ENCODE measurements at regions not wholly inside any gene's neighbourhood (a gene's known extent, or its start where the extent isn't known, plus 50 kb on each side); places are given as distances from the start of the nearest gene placed in this dataset.
"Not testable (repeated sequence)": the region's sequence is repeated elsewhere in the genome, so short reads cannot be mapped to it uniquely, and the experiment has no call there.

DNA sequence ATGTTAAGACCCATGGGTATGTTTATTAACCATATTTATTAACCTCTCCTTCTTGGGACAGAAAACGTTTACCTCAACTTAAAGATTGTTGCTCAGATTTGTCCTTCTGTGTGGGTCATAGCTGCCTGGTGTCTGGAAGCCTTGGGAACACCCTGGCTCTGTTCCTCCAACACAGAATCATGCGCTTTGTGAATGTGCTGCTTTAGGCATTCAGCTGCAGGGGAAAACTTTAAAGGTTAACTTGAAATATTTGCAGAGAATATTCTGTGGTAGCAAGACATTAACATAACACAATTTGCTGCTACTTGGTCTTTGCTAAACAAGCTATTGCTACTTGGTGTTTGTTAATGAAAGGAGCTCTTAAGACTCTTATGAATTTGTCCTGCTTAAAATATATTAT, 50.5 kb upstream of the THOC3 start:
- not testable (repeated sequence) for H3K9me3 ChIP-seq, DNase-seq, H3K27me3 ChIP-seq, H3K4me3 ChIP-seq, H3K36me3 ChIP-seq

- DNase-seq, H3K27me3 ChIP-seq, H3K9me3 ChIP-seq, H3K4me3 ChIP-seq, H3K36me3 ChIP-seq: not testable (repeated sequence)
These were observed 52.7 kb upstream of the THOC3 start for GRCh38 chr5:176020852-176021251.

- not testable (repeated sequence) for H3K36me3 ChIP-seq, DNase-seq, H3K9me3 ChIP-seq, H3K4me3 ChIP-seq, H3K27me3 ChIP-seq
These were observed 55.4 kb upstream of the THOC3 start for GRCh38 chr5:176023535-176023934.

- H3K36me3 ChIP-seq, H3K27me3 ChIP-seq, DNase-seq: not testable (repeated sequence)
These were observed 61.3 kb upstream of the THOC3 start for GRCh38 chr5:176029445-176029844.

DNA sequence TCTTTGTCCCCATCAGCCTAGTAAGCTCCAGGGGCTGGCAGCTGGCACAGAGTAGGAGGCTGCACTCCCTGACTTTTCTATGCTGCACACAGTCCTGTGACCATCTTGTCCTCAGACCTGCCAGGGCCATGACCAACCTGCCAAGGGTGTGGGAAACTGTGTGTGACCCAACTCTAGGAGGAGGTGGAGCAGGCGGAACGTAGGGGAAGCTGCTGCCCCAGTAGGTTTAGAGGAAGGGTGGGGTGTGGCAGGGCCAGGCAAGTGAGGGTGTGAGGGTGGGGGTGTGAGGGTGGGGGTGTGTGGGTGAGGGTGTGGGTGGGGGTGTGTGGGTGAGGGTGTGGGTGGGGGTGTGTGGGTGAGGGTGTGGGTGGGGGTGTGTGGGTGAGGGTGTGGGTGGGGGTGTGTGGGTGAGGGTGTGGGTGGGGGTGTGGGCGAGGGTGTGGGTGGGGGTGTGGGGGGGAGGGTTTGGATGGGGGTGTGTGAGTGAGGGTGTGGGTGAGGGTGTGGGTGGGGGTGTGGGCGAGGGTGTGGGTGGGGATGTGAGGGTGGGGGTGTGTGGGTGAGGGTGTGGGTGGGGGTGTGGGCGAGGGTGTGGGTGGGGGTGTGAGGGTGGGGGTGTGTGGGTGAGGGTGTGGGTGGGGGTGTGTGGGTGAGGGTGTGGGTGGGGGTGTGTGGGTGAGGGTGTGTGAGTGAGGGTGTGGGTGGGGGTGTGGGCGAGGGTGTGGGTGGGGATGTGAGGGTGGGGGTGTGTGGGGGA, 62.4 kb upstream of the THOC3 start:
- DNase-seq, H3K36me3 ChIP-seq, H3K27me3 ChIP-seq, H3K9me3 ChIP-seq, H3K4me3 ChIP-seq: not testable (repeated sequence)

More at GRCh38 chr5:176029445-176029844, 61.3 kb upstream of the THOC3 start:
- H3K9me3 ChIP-seq, H3K4me3 ChIP-seq: not testable (repeated sequence)

GRCh38 chr5:176031118-176031510, 63.0 kb upstream of the THOC3 start:
- H3K27me3 ChIP-seq, H3K9me3 ChIP-seq, DNase-seq, H3K36me3 ChIP-seq, H3K4me3 ChIP-seq: not testable (repeated sequence)

DNA sequence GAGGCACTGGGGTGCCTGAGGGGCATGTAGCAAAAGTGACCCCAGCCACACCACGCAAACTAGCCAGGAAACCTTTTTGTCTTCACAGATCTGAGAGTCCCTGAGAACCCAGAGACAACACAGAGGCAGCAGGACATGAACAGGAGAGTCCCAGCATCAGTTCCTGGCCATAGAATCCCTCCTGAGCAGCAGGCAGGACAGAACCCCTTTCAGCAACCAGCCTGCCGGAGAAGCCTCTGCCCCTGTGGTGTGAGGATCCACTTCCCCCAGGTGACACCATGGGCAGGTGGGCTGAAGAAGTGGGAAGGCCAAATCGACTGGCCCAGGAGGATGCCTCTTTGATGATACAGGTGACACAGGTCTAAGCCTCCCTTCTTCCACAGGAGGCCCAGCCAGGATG, 65.1 kb upstream of the THOC3 start:
- H3K27me3 ChIP-seq, H3K36me3 ChIP-seq, H3K4me3 ChIP-seq, H3K9me3 ChIP-seq, DNase-seq: not testable (repeated sequence)

DNA sequence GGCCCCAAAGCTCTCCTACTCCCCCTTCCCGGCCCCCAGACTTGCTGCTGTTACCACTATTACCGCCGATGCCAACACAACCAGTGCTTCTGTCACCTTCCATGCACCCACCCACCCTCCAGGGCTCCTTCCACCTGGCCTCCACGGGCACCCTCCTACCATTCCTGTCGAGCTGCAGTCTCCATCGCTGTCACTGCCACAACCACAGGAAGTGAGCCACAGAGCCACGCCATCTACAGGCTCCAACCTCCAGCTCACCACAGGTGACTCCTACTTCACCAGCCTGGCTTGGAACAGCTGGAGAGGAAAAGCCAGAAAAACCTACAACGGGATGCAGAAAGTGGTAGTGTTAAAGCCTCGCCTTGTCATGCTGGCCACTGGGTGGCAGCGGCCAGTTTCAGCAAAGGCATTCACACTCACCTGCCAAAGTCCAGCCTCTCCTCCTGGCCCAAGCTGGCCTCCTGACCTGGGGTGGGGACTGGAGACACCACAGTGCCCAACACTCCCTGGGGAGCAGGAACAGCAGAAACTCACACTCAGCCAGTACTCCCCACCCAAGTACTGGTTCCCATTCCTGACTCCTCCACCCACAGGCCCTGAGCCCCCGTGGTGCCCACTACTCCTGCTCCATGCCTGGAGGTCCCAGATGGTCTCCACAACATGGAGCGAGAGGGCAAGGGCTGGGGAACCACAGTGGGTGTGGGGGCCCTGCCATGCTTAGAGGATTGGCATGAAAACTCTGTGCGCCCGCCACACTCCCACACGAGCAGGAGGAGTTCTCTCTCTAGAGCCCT, 66.5 kb upstream of the THOC3 start:
- not testable (repeated sequence) for H3K27me3 ChIP-seq, DNase-seq, H3K4me3 ChIP-seq, H3K36me3 ChIP-seq, H3K9me3 ChIP-seq

DNA sequence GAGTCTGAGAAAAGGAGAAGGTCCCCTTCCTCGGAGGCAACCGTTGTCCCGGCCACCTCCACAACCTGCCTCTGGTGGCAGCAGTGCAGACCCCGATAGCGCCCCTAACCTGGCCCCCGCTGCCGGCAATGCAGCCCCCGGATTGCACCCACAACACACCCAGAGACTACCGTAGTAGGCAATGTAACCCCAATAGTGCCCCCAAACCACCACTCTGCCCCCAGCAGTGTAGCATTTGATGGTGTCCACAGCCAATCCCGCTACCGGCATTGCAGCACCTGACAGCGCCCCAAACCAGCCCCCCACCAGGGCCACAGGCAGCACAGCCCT, 67.1 kb upstream of the THOC3 start:
- not testable (repeated sequence) for DNase-seq, H3K9me3 ChIP-seq, H3K27me3 ChIP-seq, H3K36me3 ChIP-seq, H3K4me3 ChIP-seq

- not testable (repeated sequence) for H3K9me3 ChIP-seq, H3K4me3 ChIP-seq, H3K27me3 ChIP-seq, DNase-seq, H3K36me3 ChIP-seq
These were observed 67.7 kb upstream of the THOC3 start for GRCh38 chr5:176035816-176036308.

- H3K4me3 ChIP-seq, H3K9me3 ChIP-seq, DNase-seq, H3K36me3 ChIP-seq, H3K27me3 ChIP-seq: not testable (repeated sequence)
These were observed 68.3 kb upstream of the THOC3 start for GRCh38 chr5:176036391-176036790.

DNA sequence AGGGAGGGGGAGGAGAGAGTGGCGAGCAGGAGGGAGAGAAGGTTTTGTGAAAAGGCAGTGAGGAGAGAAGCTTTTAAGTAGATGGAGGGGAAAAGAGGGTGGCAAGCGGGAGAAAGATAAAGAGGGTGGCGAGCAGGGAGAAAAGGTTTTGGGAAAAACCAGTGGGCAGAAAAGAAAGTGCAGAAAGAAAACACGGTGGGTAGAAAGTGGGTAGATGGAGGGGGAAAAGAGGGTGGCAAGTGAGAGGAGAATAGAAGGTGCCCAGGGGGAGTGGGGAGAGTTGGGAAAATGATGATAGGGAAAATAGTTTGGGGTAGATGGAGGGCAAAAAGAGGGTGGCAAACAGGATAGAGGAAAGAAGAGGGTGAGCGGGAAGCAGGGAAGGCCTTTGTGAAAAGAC, 69.1 kb upstream of the THOC3 start:
- not testable (repeated sequence) for H3K36me3 ChIP-seq, DNase-seq, H3K27me3 ChIP-seq, H3K4me3 ChIP-seq, H3K9me3 ChIP-seq

- not testable (repeated sequence) for H3K9me3 ChIP-seq, H3K4me3 ChIP-seq, DNase-seq, H3K27me3 ChIP-seq, H3K36me3 ChIP-seq
These were observed 72.1 kb upstream of the THOC3 start for GRCh38 chr5:176040105-176040801.

GRCh38 chr5:176041248-176041994, 73.3 kb upstream of the THOC3 start:
- not testable (repeated sequence) for H3K4me3 ChIP-seq, DNase-seq, H3K36me3 ChIP-seq, H3K27me3 ChIP-seq, H3K9me3 ChIP-seq

DNA sequence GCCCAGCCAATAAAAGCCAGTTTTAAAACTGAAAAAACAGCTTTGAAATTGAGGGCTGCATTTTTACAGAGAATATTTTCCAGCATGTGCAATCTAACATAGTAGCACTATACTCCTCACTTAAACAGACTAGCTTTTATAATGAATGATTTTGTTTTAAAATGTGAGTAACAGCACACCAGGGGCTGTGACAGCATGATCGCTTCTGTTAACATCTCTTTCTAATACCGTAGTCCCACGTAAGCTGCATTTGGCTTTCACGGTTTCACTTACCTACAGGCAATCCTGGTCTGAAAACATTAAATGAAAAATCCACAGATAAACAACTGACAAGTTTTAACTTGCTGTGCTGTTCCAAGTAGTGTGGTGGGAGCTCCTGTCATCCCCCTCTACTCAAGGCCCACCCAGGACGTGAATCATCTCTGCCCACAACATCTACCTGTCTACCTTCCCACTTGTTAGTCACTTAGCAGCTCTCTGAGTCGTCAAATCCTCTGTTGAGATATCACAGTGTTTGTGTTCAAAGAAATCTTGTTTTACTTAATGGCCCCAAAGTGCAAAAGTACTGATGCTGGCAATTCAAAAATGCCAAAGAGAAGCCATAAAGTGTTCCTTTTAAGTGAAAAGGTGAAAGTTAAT, 74.0 kb upstream of the THOC3 start:
- H3K9me3 ChIP-seq, H3K4me3 ChIP-seq, H3K27me3 ChIP-seq, H3K36me3 ChIP-seq, DNase-seq: not testable (repeated sequence)

- not testable (repeated sequence) for DNase-seq, H3K27me3 ChIP-seq, H3K9me3 ChIP-seq, H3K4me3 ChIP-seq, H3K36me3 ChIP-seq
These were observed 75.2 kb upstream of the THOC3 start for GRCh38 chr5:176043252-176043829.

Data from MG63 (cell line).